HEK293T (cell line): ENCODE measurements at regions not wholly inside any gene's neighbourhood (a gene's known extent, or its start where the extent isn't known, plus 50 kb on each side); places are given as distances from the start of the nearest gene placed in this dataset.

Experiments used
- CTCF ChIA-PET: fragments of 350-600 bp; formaldehyde crosslinking; extraction: SDS; loops from one replicate; lab custom pipeline; 2021; ENCODE audit warnings: antibody characterized with exemption, inconsistent platforms; lab: Yijun Ruan, JAX
- POLR2A ChIA-PET: fragments of 350-600 bp; formaldehyde crosslinking; extraction: SDS; loops from one replicate; lab custom pipeline; 2020; ENCODE audit warnings: antibody characterized with exemption, inconsistent platforms; lab: Yijun Ruan, JAX
- DNase-seq: peaks from one replicate; pipeline ENCODE4 v3.0.0; 2012; ENCODE audit warnings: mixed read lengths; ENCODE audit errors: extremely low spot score
- ARNT ChIP-seq: fragments of 450-650 bp; IDR thresholded peaks from 2 replicates; pipeline ENCODE4 v1.6.1; 2017; ENCODE audit warnings: mild to moderate bottlenecking
- BHLHE40 ChIP-seq: fragments of 450-650 bp; IDR thresholded peaks from 2 replicates; pipeline ENCODE4 v1.6.1; 2016; ENCODE audit warnings: mild to moderate bottlenecking, moderate library complexity, borderline replicate concordance
- CTBP1 ChIP-seq: fragments of 450-650 bp; IDR thresholded peaks from 2 replicates; pipeline ENCODE4 v1.6.1; 2016; ENCODE audit warnings: borderline replicate concordance
- ELF4 ChIP-seq: fragments of 450-650 bp; IDR thresholded peaks from 2 replicates; pipeline ENCODE4 v1.6.1; 2017; ENCODE audit warnings: antibody characterized with exemption
- FOXA1 ChIP-seq: fragments of 450-650 bp; IDR thresholded peaks from 2 replicates; pipeline ENCODE4 v1.6.1; 2016; ENCODE audit warnings: mild to moderate bottlenecking
- FOXK2 ChIP-seq: fragments of 450-650 bp; IDR thresholded peaks from 2 replicates; pipeline ENCODE4 v1.6.1; 2016; ENCODE audit warnings: mild to moderate bottlenecking
- FOXM1 ChIP-seq: fragments of 450-650 bp; IDR thresholded peaks from 2 replicates; pipeline ENCODE4 v1.6.1; 2017; ENCODE audit warnings: mild to moderate bottlenecking, borderline replicate concordance
- HDGF ChIP-seq: fragments of 450-650 bp; IDR thresholded peaks from 2 replicates; pipeline ENCODE4 v1.6.1; 2017; ENCODE audit warnings: antibody characterized with exemption, borderline replicate concordance
- L3MBTL2 ChIP-seq: fragments of 450-650 bp; conservative IDR thresholded peaks from 2 replicates; pipeline ENCODE4 v1.6.1; 2016; ENCODE audit warnings: mild to moderate bottlenecking
- LEF1 ChIP-seq: fragments of 450-650 bp; IDR thresholded peaks from 2 replicates; pipeline ENCODE4 v1.6.1; 2017; ENCODE audit warnings: mild to moderate bottlenecking, borderline replicate concordance
- NFRKB ChIP-seq: fragments of 450-650 bp; IDR thresholded peaks from 2 replicates; pipeline ENCODE4 v1.6.1; 2016; ENCODE audit warnings: mild to moderate bottlenecking, moderate library complexity
- PKNOX1 ChIP-seq: fragments of 450-650 bp; IDR thresholded peaks from 2 replicates; pipeline ENCODE4 v1.6.1; 2016
- SP1 ChIP-seq: fragments of 450-650 bp; IDR thresholded peaks from 2 replicates; pipeline ENCODE4 v1.6.1; 2017
- SUZ12 ChIP-seq: fragments of 450-650 bp; IDR thresholded peaks from 2 replicates; pipeline ENCODE4 v1.6.1; 2016; ENCODE audit warnings: mild to moderate bottlenecking
- TARDBP ChIP-seq: fragments of 450-650 bp; IDR thresholded peaks from 2 replicates; pipeline ENCODE4 v1.6.1; 2016
- ZNF384 ChIP-seq: fragments of 450-650 bp; IDR thresholded peaks from 2 replicates; pipeline ENCODE4 v1.6.1; 2016

- CTCF ChIA-PET: no interaction called here
- TF ChIP-seq FOXM1 (no peak), TARDBP (no peak), FOXA1 (no peak), LEF1 (no peak), ZNF384 (no peak), HDGF (no peak), BHLHE40 (no peak), NFRKB (no peak), PKNOX1 (no peak), SUZ12 (no peak), FOXK2 (no peak), ELF4 (no peak), L3MBTL2 (no peak), CTBP1 (no peak), SP1 (no peak), ARNT (no peak)
- POLR2A ChIA-PET: no interaction called here
- no peak for DNase-seq
Observed at GRCh38 chr11:33606762-33607161, 93.9 kb downstream of the C11orf91 start.

GRCh38 chr11:33605703-33606102 is 94.9 kb downstream of the C11orf91 start:
- no peak for TF ChIP-seq FOXA1
- no peak for TF ChIP-seq FOXK2
- POLR2A ChIA-PET: no interaction called here
- CTCF ChIA-PET: no interaction called here
- DNase-seq: no peak

- DNase-seq: no peak
- POLR2A ChIA-PET: no interaction called here
- CTCF ChIA-PET: no interaction called here
- TF ChIP-seq L3MBTL2: no peak
Observed at GRCh38 chr11:33598426-33599069, 102.1 kb downstream of the C11orf91 start.

GRCh38 chr11:33594188-33594587 is 106.4 kb downstream of the C11orf91 start:
- POLR2A ChIA-PET: no interaction called here
- CTCF ChIA-PET: no interaction called here
- no peak for TF ChIP-seq HDGF
- no peak for TF ChIP-seq ARNT
- TF ChIP-seq BHLHE40: no peak
- no peak for TF ChIP-seq CTBP1
- TF ChIP-seq PKNOX1: no peak
- no peak for TF ChIP-seq NFRKB
- no peak for TF ChIP-seq FOXA1
- TF ChIP-seq ELF4: no peak
- TF ChIP-seq TARDBP: no peak
- TF ChIP-seq SUZ12: no peak
- no peak for TF ChIP-seq LEF1
- no peak for TF ChIP-seq FOXK2
- TF ChIP-seq ZNF384: no peak
- no peak for TF ChIP-seq SP1
- TF ChIP-seq FOXM1: no peak
- TF ChIP-seq L3MBTL2: no peak
- no peak for DNase-seq

GRCh38 chr11:33590441-33590840 is 110.2 kb downstream of the C11orf91 start:
- TF ChIP-seq LEF1 (no peak), SP1 (no peak), HDGF (no peak), ZNF384 (no peak), PKNOX1 (no peak)
- no peak for DNase-seq
- ChIA-PET POLR2A (no interaction called here), CTCF (no interaction called here)

GRCh38 chr11:33588056-33588455 is 112.6 kb downstream of the C11orf91 start:
- POLR2A ChIA-PET: no interaction called here
- CTCF ChIA-PET: no interaction called here
- TF ChIP-seq PKNOX1 (no peak), CTBP1 (no peak), ZNF384 (no peak)
- DNase-seq: no peak
